Keratinocyte (primary cell): ENCODE measurements at regions not wholly inside any gene's neighbourhood (a gene's known extent, or its start where the extent isn't known, plus 50 kb on each side); places are given as distances from the start of the nearest gene placed in this dataset.

ENCODE experiments used
- DNase-seq: peaks from one replicate; pipeline ENCODE4 v3.0.0-alpha.2; 2011; ENCODE audit warnings: low read depth, missing footprints, low spot score
- FAIRE-seq: peaks from 2 replicates; lab custom pipeline; 2011; peaks lifted over from hg19 to GRCh38; lab: Jason Lieb, UNC
- H2AFZ ChIP-seq: 2 replicates; pipeline ENCODE4 v1.6.0; 2012; ENCODE audit warnings: low read length, control low read depth, inconsistent platforms; ENCODE audit not compliant: control insufficient read depth
- H3K27ac ChIP-seq: 2 replicates; pipeline ENCODE4 v1.5.1; 2011; ENCODE audit warnings: low read length; ENCODE audit not compliant: control insufficient read depth, insufficient read depth
- H3K27me3 ChIP-seq: 3 replicates; pipeline ENCODE4 v1.6.0; 2011; ENCODE audit warnings: low read length; ENCODE audit not compliant: control insufficient read depth, insufficient read depth; ENCODE audit errors: extremely low read depth
- H3K36me3 ChIP-seq, 2 experiments: 2 replicates in 1 of 2; 3 replicates in 1 of 2; pipeline ENCODE4 v1.5.1; 2011; ENCODE audit warnings: low read length in 2 of 2, mild to moderate bottlenecking in 1 of 2; ENCODE audit not compliant: control insufficient read depth in 2 of 2, insufficient read depth in 2 of 2; ENCODE audit errors: extremely low read depth in 1 of 2
- H3K4me1 ChIP-seq: 3 replicates; pipeline ENCODE4 v1.5.1; 2011; ENCODE audit warnings: low read length; ENCODE audit not compliant: control insufficient read depth, insufficient read depth; ENCODE audit errors: extremely low read depth
- H3K4me2 ChIP-seq: 3 replicates; pipeline ENCODE4 v1.6.0; 2011; ENCODE audit warnings: low read depth, low read length; ENCODE audit not compliant: control insufficient read depth, insufficient read depth; ENCODE audit errors: extremely low read depth
- H3K4me3 ChIP-seq, 3 experiments: fragments of 200-600 bp in 1 of 3; sonication (generic) in 1 of 3; 2 replicates in 2 of 3; 3 replicates in 1 of 3; pipeline ENCODE4 v1.5.1; 2011 to 2016; ENCODE audit warnings: low read length in 3 of 3, mild to moderate bottlenecking in 3 of 3, control low read depth in 2 of 3, inconsistent platforms in 1 of 3, low read depth in 1 of 3, mixed read lengths in 1 of 3, mixed run types in 1 of 3, moderate library complexity in 1 of 3; ENCODE audit not compliant: control insufficient read depth in 2 of 3, insufficient read depth in 2 of 3; ENCODE audit errors: extremely low read depth in 1 of 3
- H3K79me2 ChIP-seq: 2 replicates; pipeline ENCODE4 v1.6.0; 2012; ENCODE audit warnings: low read length; ENCODE audit not compliant: control insufficient read depth, insufficient read depth
- H3K9ac ChIP-seq: 3 replicates; pipeline ENCODE4 v1.6.0; 2011; ENCODE audit warnings: low read length; ENCODE audit not compliant: control insufficient read depth, insufficient read depth; ENCODE audit errors: extremely low read depth
- H3K9me1 ChIP-seq: 3 replicates; pipeline ENCODE4 v1.6.0; 2011; ENCODE audit warnings: low read length; ENCODE audit not compliant: control insufficient read depth, insufficient read depth; ENCODE audit errors: extremely low read depth
- H3K9me3 ChIP-seq: 2 replicates; pipeline ENCODE4 v1.5.1; 2012; ENCODE audit warnings: low read depth, low read length; ENCODE audit not compliant: control insufficient read depth
- H4K20me1 ChIP-seq: 3 replicates; pipeline ENCODE4 v1.6.0; 2011; ENCODE audit warnings: low read length; ENCODE audit not compliant: control insufficient read depth, insufficient read depth; ENCODE audit errors: extremely low read depth
- EZH2 ChIP-seq: IDR thresholded peaks from one replicate; pipeline ENCODE4 v1.6.1; 2012; ENCODE audit warnings: inconsistent platforms, mild to moderate bottlenecking, low read length, moderate library complexity
- dilution Hi-C: fragments of 300-500 bp; cut with MboI; formaldehyde crosslinking; loops from one replicate; pipeline ENCODE4 v1.7.0; 2020; ENCODE audit warnings: low sequenced_read_pairs; ENCODE audit not compliant: extremely low pct_ligation_motif_present
- TF ChIP-seq, protein P1 (sequence below), 3 experiments: IDR thresholded peaks in 1 of 3; conservative IDR thresholded peaks in 1 of 3; optimal IDR thresholded peaks in 1 of 3; 2 replicates in 2 of 3; 3 replicates in 1 of 3; pipeline versions ENCODE3 to v1.5.1; 2011; ENCODE audit warnings: low read length in 3 of 3, mild to moderate bottlenecking in 3 of 3, moderate library complexity in 2 of 3, control low read depth in 1 of 3, inconsistent platforms in 1 of 3; ENCODE audit not compliant: insufficient read depth in 2 of 3; ENCODE audit errors: extremely low read depth in 1 of 3

DNA sequence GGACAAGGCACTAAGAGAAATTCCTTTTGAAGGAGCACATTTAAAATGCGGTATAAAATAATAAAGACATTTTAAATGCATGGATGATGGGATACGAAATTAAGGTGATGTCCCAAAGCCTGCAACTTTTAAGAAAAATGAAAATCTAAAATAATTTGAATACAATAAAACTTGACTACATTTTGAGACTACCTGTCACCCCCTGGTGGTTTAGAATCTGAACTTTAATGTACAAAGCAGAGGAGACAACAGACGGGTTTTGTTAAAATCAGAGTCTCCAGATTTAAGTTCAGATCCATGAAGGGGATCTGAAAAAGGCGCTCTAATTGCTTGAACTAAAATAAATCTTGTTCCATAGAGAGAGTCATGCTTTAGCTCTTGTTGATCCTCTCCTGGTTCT, 1129.3 kb upstream of the PCDH20 start:
- Histone ChIP-seq H3K36me3 (no peaks in the 10 kb centered on the region), H3K4me3 (no peak overlapping the region), H3K9ac (no peak overlapping the region), H3K4me1 (no peaks in the 10 kb centered on the region), H3K4me2 (no peak overlapping the region), H3K27me3 (no peaks in the 10 kb centered on the region), H3K27ac (no peak overlapping the region), H3K79me2 (no peaks in the 10 kb centered on the region), H2AFZ (no peak overlapping the region), H3K9me3 (peaks cover 2% of the 10 kb centered on the region), H4K20me1 (no peaks in the 10 kb centered on the region), H3K9me1 (no peaks in the 10 kb centered on the region)
- no peak for TF ChIP-seq EZH2
- TF ChIP-seq, protein P1, sequence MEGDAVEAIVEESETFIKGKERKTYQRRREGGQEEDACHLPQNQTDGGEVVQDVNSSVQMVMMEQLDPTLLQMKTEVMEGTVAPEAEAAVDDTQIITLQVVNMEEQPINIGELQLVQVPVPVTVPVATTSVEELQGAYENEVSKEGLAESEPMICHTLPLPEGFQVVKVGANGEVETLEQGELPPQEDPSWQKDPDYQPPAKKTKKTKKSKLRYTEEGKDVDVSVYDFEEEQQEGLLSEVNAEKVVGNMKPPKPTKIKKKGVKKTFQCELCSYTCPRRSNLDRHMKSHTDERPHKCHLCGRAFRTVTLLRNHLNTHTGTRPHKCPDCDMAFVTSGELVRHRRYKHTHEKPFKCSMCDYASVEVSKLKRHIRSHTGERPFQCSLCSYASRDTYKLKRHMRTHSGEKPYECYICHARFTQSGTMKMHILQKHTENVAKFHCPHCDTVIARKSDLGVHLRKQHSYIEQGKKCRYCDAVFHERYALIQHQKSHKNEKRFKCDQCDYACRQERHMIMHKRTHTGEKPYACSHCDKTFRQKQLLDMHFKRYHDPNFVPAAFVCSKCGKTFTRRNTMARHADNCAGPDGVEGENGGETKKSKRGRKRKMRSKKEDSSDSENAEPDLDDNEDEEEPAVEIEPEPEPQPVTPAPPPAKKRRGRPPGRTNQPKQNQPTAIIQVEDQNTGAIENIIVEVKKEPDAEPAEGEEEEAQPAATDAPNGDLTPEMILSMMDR (optimal IDR thresholded peaks at IDR 0.05 in 1 of 3, IDR thresholded peaks at IDR 0.05 in 1 of 3, conservative IDR thresholded peaks at IDR 0.05 in 1 of 3; ENCODE audit: extremely low read depth in 1 of 3, insufficient read depth in 2 of 3, low read length in 3 of 3): no peak
- dilution Hi-C loops: no loop called here
- FAIRE-seq (no peak), DNase-seq (no peak)

DNA sequence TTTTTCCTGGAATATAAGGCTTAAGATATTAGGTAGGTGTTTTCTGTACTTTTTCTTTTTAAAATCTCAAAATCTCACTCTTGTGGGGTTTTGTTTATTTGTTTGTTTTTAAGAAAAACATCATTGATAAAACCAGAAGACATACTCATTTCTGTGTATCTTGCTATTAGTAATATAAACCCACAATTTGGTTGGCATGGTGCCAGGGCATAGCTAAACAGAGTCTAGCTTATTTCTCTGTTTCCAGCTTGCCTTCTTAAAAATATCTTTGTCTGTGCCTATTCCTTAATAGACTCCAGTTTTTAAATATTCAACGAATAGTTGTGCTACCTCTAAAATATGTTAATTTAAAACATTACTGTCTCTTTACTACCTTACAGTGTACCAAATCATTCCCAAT, 1121.9 kb upstream of the PCDH20 start:
- Histone ChIP-seq H2AFZ (no peak overlapping the region), H3K9me3 (no peaks in the 10 kb centered on the region), H3K27me3 (no peaks in the 10 kb centered on the region), H3K4me2 (no peak overlapping the region), H3K9me1 (no peaks in the 10 kb centered on the region), H3K27ac (no peak overlapping the region), H3K4me1 (no peaks in the 10 kb centered on the region), H3K4me3 (no peak overlapping the region), H3K9ac (no peak overlapping the region), H4K20me1 (no peaks in the 10 kb centered on the region), H3K79me2 (no peaks in the 10 kb centered on the region), H3K36me3 (no peaks in the 10 kb centered on the region)
- TF ChIP-seq, protein P1 (optimal IDR thresholded peaks at IDR 0.05 in 1 of 3, IDR thresholded peaks at IDR 0.05 in 1 of 3, conservative IDR thresholded peaks at IDR 0.05 in 1 of 3; ENCODE audit: extremely low read depth in 1 of 3, insufficient read depth in 2 of 3, low read length in 3 of 3): no peak
- TF ChIP-seq EZH2: no peak
- DNase-seq (no peak), FAIRE-seq (no peak)
- dilution Hi-C loops: no loop called here
